Loucy (cell line): ENCODE measurements at regions not wholly inside any gene's neighbourhood (a gene's known extent, or its start where the extent isn't known, plus 50 kb on each side); places are given as distances from the start of the nearest gene placed in this dataset.

Source experiments
- H2AFZ ChIP-seq: fragments of 200-600 bp; sonication (generic); 2 replicates; pipeline ENCODE4 v1.6.0; 2016; ENCODE audit warnings: antibody characterized with exemption, mild to moderate bottlenecking, low read length, moderate library complexity
- H3F3A ChIP-seq: fragments of 200-600 bp; 2 replicates; pipeline ENCODE4 v1.6.0; 2016; ENCODE audit warnings: antibody characterized with exemption, low read depth, mild to moderate bottlenecking
- H3K27me3 ChIP-seq: fragments of 200-600 bp; sonication (generic); 2 replicates; pipeline ENCODE4 v1.6.1; 2014; ENCODE audit warnings: low read length, mild to moderate bottlenecking; ENCODE audit not compliant: insufficient read depth, poor library complexity, severe bottlenecking
- H3K36me3 ChIP-seq: fragments of 200-600 bp; sonication (generic); 2 replicates; pipeline ENCODE4 v1.6.1; 2016; ENCODE audit warnings: low read length; ENCODE audit not compliant: insufficient read depth
- H3K4me1 ChIP-seq: fragments of 200-600 bp; sonication (generic); 2 replicates; pipeline ENCODE4 v1.5.1; 2014; ENCODE audit warnings: low read length, mild to moderate bottlenecking; ENCODE audit not compliant: insufficient read depth, poor library complexity, severe bottlenecking
- H3K4me2 ChIP-seq: fragments of 200-600 bp; sonication (generic); 2 replicates; pipeline ENCODE4 v1.6.0; 2014; ENCODE audit warnings: antibody characterized with exemption, low read length, low read depth, mild to moderate bottlenecking; ENCODE audit not compliant: poor library complexity, severe bottlenecking
- H3K4me3 ChIP-seq: fragments of 200-600 bp; sonication (generic); 2 replicates; pipeline ENCODE4 v1.5.1; 2014; ENCODE audit warnings: low read length, mild to moderate bottlenecking, mixed read lengths; ENCODE audit not compliant: poor library complexity, severe bottlenecking
- H3K79me2 ChIP-seq: fragments of 200-600 bp; sonication (generic); 2 replicates; pipeline ENCODE4 v1.6.1; 2014; ENCODE audit warnings: low read length; ENCODE audit not compliant: insufficient read depth
- H3K9ac ChIP-seq: fragments of 200-600 bp; sonication (generic); 2 replicates; pipeline ENCODE4 v1.6.0; 2014; ENCODE audit warnings: mild to moderate bottlenecking, low read depth, low read length, moderate library complexity; ENCODE audit not compliant: poor library complexity, severe bottlenecking
- H3K9me2 ChIP-seq: fragments of 200-600 bp; sonication (generic); replicated peaks from 2 replicates; pipeline ENCODE4 v1.6.1; 2016; ENCODE audit warnings: low read depth, low read length, mixed read lengths
- H3K9me3 ChIP-seq: fragments of 200-600 bp; sonication (generic); 2 replicates; pipeline ENCODE4 v1.6.1; 2014; ENCODE audit warnings: mild to moderate bottlenecking, antibody characterized with exemption, low read length, low read depth; ENCODE audit not compliant: insufficient read depth
- H4K20me1 ChIP-seq: fragments of 200-600 bp; sonication (generic); 2 replicates; pipeline ENCODE4 v1.6.0; 2014; ENCODE audit warnings: antibody characterized with exemption, low read length, mild to moderate bottlenecking; ENCODE audit not compliant: insufficient read depth, poor library complexity, severe bottlenecking
- EZH2phosphoT487 ChIP-seq: fragments of 200-600 bp; IDR thresholded peaks from 2 replicates; pipeline ENCODE4 v1.6.1; 2018; ENCODE audit warnings: antibody characterized with exemption, mild to moderate bottlenecking, moderate library complexity, borderline replicate concordance
- TF ChIP-seq, protein P1 (sequence below): fragments of 200-600 bp; sonication (generic); conservative IDR thresholded peaks from 2 replicates; pipeline ENCODE4 v1.5.1; 2014; ENCODE audit warnings: mild to moderate bottlenecking, antibody characterized with exemption, low read length

- H3K27me3 ChIP-seq, result no peaks in the 10 kb centered on the region
- no peaks in the 10 kb centered on the region for H3K9me2 ChIP-seq
- TF ChIP-seq, protein P1, sequence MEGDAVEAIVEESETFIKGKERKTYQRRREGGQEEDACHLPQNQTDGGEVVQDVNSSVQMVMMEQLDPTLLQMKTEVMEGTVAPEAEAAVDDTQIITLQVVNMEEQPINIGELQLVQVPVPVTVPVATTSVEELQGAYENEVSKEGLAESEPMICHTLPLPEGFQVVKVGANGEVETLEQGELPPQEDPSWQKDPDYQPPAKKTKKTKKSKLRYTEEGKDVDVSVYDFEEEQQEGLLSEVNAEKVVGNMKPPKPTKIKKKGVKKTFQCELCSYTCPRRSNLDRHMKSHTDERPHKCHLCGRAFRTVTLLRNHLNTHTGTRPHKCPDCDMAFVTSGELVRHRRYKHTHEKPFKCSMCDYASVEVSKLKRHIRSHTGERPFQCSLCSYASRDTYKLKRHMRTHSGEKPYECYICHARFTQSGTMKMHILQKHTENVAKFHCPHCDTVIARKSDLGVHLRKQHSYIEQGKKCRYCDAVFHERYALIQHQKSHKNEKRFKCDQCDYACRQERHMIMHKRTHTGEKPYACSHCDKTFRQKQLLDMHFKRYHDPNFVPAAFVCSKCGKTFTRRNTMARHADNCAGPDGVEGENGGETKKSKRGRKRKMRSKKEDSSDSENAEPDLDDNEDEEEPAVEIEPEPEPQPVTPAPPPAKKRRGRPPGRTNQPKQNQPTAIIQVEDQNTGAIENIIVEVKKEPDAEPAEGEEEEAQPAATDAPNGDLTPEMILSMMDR, result no peak
- TF ChIP-seq EZH2phosphoT487, result no peak
- H4K20me1 ChIP-seq, result no peaks in the 10 kb centered on the region
- H3K4me1 ChIP-seq, result no peaks in the 10 kb centered on the region
- no peaks in the 10 kb centered on the region; the same call in 1 of the 2 replicates for H3K9me3 ChIP-seq
- no peaks in the 10 kb centered on the region for H3F3A ChIP-seq
- H3K9ac ChIP-seq, result no peak overlapping the region
- H3K4me3 ChIP-seq, result no peak overlapping the region
- H3K4me2 ChIP-seq, result no peak overlapping the region
- no peaks in the 10 kb centered on the region for H3K36me3 ChIP-seq
- H3K79me2 ChIP-seq, result no peaks in the 10 kb centered on the region
- no peak overlapping the region for H2AFZ ChIP-seq
Observed at GRCh38 chr4:178316211-178316610, 874.0 kb upstream of the AGA start.

GRCh38 chr4:178320003-178320402 lies 877.8 kb upstream of the AGA start:
- no peaks in the 10 kb centered on the region for H3F3A ChIP-seq
- TF ChIP-seq EZH2phosphoT487, result no peak
- TF ChIP-seq, protein P1, result no peak
- H3K36me3 ChIP-seq, result no peaks in the 10 kb centered on the region
- H3K9ac ChIP-seq, result no peak overlapping the region
- H3K27me3 ChIP-seq, result no peaks in the 10 kb centered on the region
- H2AFZ ChIP-seq, result no peak overlapping the region
- H3K4me3 ChIP-seq, result no peak overlapping the region
- H3K9me3 ChIP-seq, result no peaks in the 10 kb centered on the region; the same call in 1 of the 2 replicates
- H3K79me2 ChIP-seq, result no peaks in the 10 kb centered on the region
- no peaks in the 10 kb centered on the region for H4K20me1 ChIP-seq
- no peaks in the 10 kb centered on the region for H3K4me1 ChIP-seq
- no peaks in the 10 kb centered on the region for H3K9me2 ChIP-seq
- H3K4me2 ChIP-seq, result no peak overlapping the region

GRCh38 chr4:178322524-178323183 lies 880.4 kb upstream of the AGA start:
- no peaks in the 10 kb centered on the region for H3F3A ChIP-seq
- H3K27me3 ChIP-seq, result no peaks in the 10 kb centered on the region
- no peaks in the 10 kb centered on the region for H3K36me3 ChIP-seq
- H3K9me3 ChIP-seq, result no peaks in the 10 kb centered on the region; the same call in 1 of the 2 replicates
- no peaks in the 10 kb centered on the region for H4K20me1 ChIP-seq
- no peak overlapping the region for H3K4me2 ChIP-seq
- no peaks in the 10 kb centered on the region for H3K9me2 ChIP-seq
- no peak overlapping the region for H3K9ac ChIP-seq
- H3K4me1 ChIP-seq, result no peaks in the 10 kb centered on the region
- no peak overlapping the region for H2AFZ ChIP-seq
- no peak overlapping the region for H3K4me3 ChIP-seq
- TF ChIP-seq, protein P1, result no peak
- no peak for TF ChIP-seq EZH2phosphoT487
- no peaks in the 10 kb centered on the region for H3K79me2 ChIP-seq
